ENCODE measurements at regions not wholly inside any gene's neighbourhood (a gene's known extent, or its start where the extent isn't known, plus 50 kb on each side); places are given as distances from the start of the nearest gene placed in this dataset.

DNA sequence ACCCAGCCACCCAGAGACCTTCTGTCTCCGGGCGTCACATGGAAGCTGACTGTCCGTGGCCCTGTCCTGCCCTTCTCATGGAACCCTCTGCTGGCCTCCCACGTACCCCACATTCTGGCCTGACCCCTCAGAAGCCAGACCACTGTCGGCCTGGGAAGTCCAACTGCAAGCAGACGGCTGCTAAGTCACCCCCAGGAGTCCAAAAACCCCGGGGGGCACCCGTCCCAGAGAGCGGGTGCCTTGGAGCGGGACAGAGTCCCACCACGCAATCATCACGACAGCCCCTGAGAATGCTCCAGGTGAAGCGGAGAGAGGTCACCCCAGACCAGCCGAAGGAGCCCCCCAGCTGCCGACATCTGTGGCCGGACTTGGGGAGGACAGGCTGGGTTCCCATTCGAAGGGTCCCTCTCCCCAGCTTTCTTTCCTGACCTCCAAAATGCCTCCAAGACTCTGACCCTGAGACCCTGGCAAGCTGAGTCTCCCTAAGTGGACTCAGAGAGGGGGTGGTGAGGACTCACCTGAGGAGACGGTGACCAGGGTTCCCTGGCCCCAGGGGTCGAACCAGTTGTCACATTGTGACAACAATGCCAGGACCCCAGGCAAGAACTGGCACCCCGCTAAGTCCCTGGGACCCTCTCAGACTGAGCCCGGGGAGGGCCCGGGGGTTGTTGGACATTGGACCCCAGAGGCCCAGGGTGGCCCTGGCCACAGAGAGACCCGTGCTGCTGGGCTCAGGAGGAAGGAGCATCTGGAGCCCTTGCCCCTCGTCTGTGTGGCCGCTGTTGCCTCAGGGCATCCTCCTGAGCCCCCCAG lies 337.1 kb downstream of the TMEM121 start:
- H2AK5ac ChIP-seq (ENCODE audit: low read depth, low read length): no peak overlapping the region
- H4K8ac ChIP-seq (ENCODE audit: extremely low read depth, insufficient read depth, low read length): no peak overlapping the region
- no peak overlapping the region for H3K56ac ChIP-seq (replicated peaks; ENCODE audit: insufficient read length, low read depth, low read length)
- H4K91ac ChIP-seq (replicated peaks; ENCODE audit: insufficient read length, low read length): no peak overlapping the region
- H3K4ac ChIP-seq (replicated peaks; ENCODE audit: insufficient read length, low read depth, low read length): no peak overlapping the region
- H2BK20ac ChIP-seq (ENCODE audit: low read length): no peak overlapping the region
- H3K79me2 ChIP-seq (ENCODE audit: control insufficient read depth in 1 of 2, insufficient read depth in 2 of 2, low read length in 2 of 2): no peaks in the 10 kb centered on the region
- no peak overlapping the region for H2BK15ac ChIP-seq (ENCODE audit: low read length)
- H3K4me3 ChIP-seq (ENCODE audit: extremely low read depth in 1 of 4, insufficient read depth in 2 of 4, low read depth in 3 of 4, low read length in 4 of 4): no peak overlapping the region
- H2BK5ac ChIP-seq (ENCODE audit: low read depth, low read length): no peak overlapping the region
- no peak overlapping the region for H4K5ac ChIP-seq (ENCODE audit: insufficient read length, low read depth, low read length)
- H3K27me3 ChIP-seq (replicated peaks in 1 of 4; ENCODE audit: control insufficient read depth in 3 of 4, extremely low read depth in 1 of 4, insufficient read depth in 3 of 4, low read length in 3 of 4): no peaks in the 10 kb centered on the region
- H3K18ac ChIP-seq (ENCODE audit: extremely low read depth, low read length): no peak overlapping the region
- DNase-seq (ENCODE audit: low read depth in 1 of 2, low spot score in 2 of 2) (no peak), FAIRE-seq (no peak)
- no peaks in the 10 kb centered on the region for H3K4me1 ChIP-seq (replicated peaks in 1 of 4; ENCODE audit: control insufficient read depth in 3 of 4, insufficient read depth in 4 of 4, low read length in 3 of 4)
- CTCF ChIA-PET (ENCODE audit: partially characterized antibody): no interaction called here
- peaks cover 69 to 91% of the 10 kb centered on the region in 2 experiments for H3K9me3 ChIP-seq (ENCODE audit: insufficient read depth in 2 of 2, low read depth in 1 of 2, low read length in 1 of 2)
- no peaks in the 10 kb centered on the region; a peak in 1 of 8 replicates for H3K36me3 ChIP-seq (ENCODE audit: control insufficient read depth in 2 of 4, insufficient read depth in 4 of 4, low read length in 3 of 4)
- no peak overlapping the region for H3K14ac ChIP-seq (ENCODE audit: insufficient read length)
- no peak overlapping the region for H3K9ac ChIP-seq (replicated peaks in 1 of 4; ENCODE audit: extremely low read depth in 1 of 4, low read depth in 3 of 4, low read length in 3 of 4)
- no peak overlapping the region for H2BK12ac ChIP-seq (ENCODE audit: low read depth, low read length)
- no peak overlapping the region for H3K4me2 ChIP-seq (ENCODE audit: insufficient read depth in 1 of 2, low read depth in 2 of 2, low read length in 2 of 2)
- H3K79me1 ChIP-seq (ENCODE audit: low read depth, low read length): no peaks in the 10 kb centered on the region
- no peak overlapping the region for H3K27ac ChIP-seq (ENCODE audit: low read depth, low read length)
- POLR2A ChIA-PET (ENCODE audit: partially characterized antibody): no interaction called here
- WGBS, 2 experiments (ENCODE audit: extremely low coverage in 1 of 2, insufficient coverage in 1 of 2, insufficient read length in 1 of 2, insufficient replicate concordance in 2 of 2, low coverage in 1 of 2, low lambda C conversion rate in 2 of 2, missing lambda C conversion rate in 1 of 2): 90% methylated on average over 23 of the region's 25 CpGs; no CpG with 5 or more reads in 1 of the 2 experiments
- H3K23me2 ChIP-seq (ENCODE audit: low read depth, low read length): no peaks in the 10 kb centered on the region
- H4K20me1 ChIP-seq (replicated peaks in 1 of 2; ENCODE audit: control insufficient read depth in 1 of 2, insufficient read depth in 2 of 2, low read length in 2 of 2): no peaks in the 10 kb centered on the region
- no peak overlapping the region for H2AFZ ChIP-seq (ENCODE audit: low read length)
- no peak overlapping the region for H2BK120ac ChIP-seq (replicated peaks; ENCODE audit: low read depth, low read length)
- no peak overlapping the region for H3K23ac ChIP-seq (ENCODE audit: insufficient read length)
- TF ChIP-seq CREB1 (IDR thresholded peaks at IDR 0.05) (no peak), SAP30 (IDR thresholded peaks at IDR 0.05; ENCODE audit: insufficient read depth, insufficient replicate concordance, low read length) (no peak), EGR1 (IDR thresholded peaks at IDR 0.05; ENCODE audit: borderline replicate concordance, low read depth, low read length) (no peak), GTF2F1 (IDR thresholded peaks at IDR 0.05; ENCODE audit: borderline replicate concordance, low read depth, low read length) (no peak), YY1 (IDR thresholded peaks at IDR 0.05; ENCODE audit: low read depth, low read length) (no peak), NANOG (IDR thresholded peaks at IDR 0.05; ENCODE audit: insufficient read depth, low read depth, low read length, poor library complexity, severe bottlenecking) (no peak), TBP (IDR thresholded peaks at IDR 0.05; ENCODE audit: low read depth, low read length) (no peak), RBBP5 (IDR thresholded peaks at IDR 0.05; ENCODE audit: borderline replicate concordance, low read depth, low read length) (no peak), KDM5A (IDR thresholded peaks at IDR 0.05; ENCODE audit: low read length) (no peak), EZH2 (IDR thresholded peaks at IDR 0.05; ENCODE audit: low read depth, low read length, severe bottlenecking) (no peak), SUZ12 (IDR thresholded peaks at IDR 0.05; ENCODE audit: low read length) (no peak), CTBP2 (IDR thresholded peaks at IDR 0.05; ENCODE audit: borderline replicate concordance, insufficient read depth, insufficient read length, low read length) (no peak), JUND (IDR thresholded peaks at IDR 0.05; ENCODE audit: low read length) (no peak)

Data from H1 (cell line).